Hematopoietic multipotent progenitor cell treated with erythropoietin and hydrocortisone succinate and interleukin-3 and kit ligand, for 8 days (in vitro differentiated cells): ENCODE measurements at regions not wholly inside any gene's neighbourhood (a gene's known extent, or its start where the extent isn't known, plus 50 kb on each side); places are given as distances from the start of the nearest gene placed in this dataset.

Experiments used
- DNase-seq: peaks from one replicate; pipeline ENCODE4 v3.0.0-alpha.2; 2015

GRCh38 chr4:171759274-171759673, 53.9 kb upstream of the GALNTL6 start:
- no peak for DNase-seq

- DNase-seq: no peak
Measured at GRCh38 chr4:171751538-171751937, 61.7 kb upstream of the GALNTL6 start.

- DNase-seq: no peak
Measured at GRCh38 chr4:171746418-171746817, 66.8 kb upstream of the GALNTL6 start.

- DNase-seq: no peak
Measured at GRCh38 chr4:171742436-171742835, 70.8 kb upstream of the GALNTL6 start.

DNA sequence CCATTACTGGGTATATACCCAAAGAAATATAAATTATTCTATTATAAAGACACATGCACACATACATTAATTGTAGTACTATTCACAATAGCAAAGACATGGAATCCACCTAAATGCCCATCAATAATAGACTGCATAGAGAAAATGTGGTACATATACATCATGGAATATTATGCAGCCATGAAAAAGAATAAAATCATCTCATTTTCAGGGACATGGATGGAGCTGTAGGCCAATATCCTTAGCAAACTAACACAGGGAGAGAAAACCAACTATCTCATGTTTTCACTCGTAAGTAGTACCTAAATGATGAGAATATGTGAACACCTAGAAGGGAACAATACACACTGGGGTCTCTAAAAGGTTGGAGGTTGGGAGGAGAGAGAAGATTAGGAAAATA, 86.0 kb upstream of the GALNTL6 start:
- no peak for DNase-seq

DNA sequence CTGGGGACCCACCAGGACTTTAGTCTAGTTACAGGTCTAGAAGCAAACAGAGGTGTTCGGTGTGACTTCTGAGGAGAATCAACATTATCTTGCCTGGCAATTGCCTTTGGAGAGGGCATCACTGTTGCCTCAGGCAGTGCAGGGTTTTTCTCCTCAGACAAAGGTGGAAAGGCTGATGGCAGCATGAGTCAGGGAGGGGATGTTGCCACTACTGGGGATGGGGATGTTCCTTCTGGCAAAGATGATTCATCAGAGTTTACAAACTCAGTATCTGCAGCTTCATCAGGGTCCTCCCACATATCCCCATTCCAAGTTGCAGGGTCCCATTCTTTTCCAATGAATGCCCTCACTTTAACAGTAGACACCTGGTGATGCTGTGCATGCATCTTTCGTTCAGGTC, 91.3 kb upstream of the GALNTL6 start:
- DNase-seq: no peak

DNA sequence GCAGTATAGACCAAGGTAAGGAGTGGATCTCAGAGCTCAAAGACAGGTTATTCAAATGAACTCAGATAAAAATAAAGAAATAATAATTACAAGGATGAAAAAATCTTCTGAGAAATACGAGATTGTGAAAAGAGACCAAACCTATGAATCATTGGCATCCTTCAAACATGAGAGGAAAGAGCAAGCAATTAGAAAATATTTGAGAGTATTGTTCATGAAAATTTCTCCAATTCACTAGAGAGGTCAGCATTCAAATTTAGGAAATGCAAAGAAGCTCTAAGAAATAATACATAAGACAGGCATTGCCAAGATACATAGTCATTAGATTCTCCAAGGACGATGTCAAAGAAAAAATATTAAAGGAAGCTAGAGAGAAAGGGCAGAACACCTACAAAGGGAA, 93.5 kb upstream of the GALNTL6 start:
- DNase-seq: no peak

- DNase-seq: no peak
Measured at GRCh38 chr4:171718665-171719064, 94.5 kb upstream of the GALNTL6 start.

- no peak for DNase-seq
Measured at GRCh38 chr4:171718069-171718468, 95.1 kb upstream of the GALNTL6 start.

DNA sequence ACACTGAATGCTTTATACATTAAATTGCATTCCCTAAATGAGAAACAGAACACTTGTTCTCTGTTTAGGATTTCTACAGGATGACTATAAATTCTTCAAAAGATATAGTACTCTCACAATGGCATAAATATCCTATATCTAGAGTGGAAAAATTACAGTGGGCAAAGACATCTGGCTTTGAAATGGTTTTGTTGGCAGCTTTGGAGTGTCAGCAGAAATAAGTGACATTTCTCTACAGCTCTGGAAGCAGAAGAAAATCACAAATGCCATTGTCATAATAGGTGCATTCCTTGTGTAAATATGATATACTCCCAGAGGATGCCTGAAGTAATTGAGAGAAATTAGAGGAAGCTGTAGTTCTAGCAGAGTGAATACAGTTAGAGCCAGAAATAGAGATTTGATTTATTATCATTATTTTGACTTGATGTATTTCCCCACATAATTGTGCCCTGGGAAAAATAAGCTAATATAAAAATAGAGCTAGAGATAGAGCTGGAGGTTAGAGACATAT, 95.9 kb upstream of the GALNTL6 start:
- no peak for DNase-seq

GRCh38 chr4:171715973-171716372, 97.2 kb upstream of the GALNTL6 start:
- no peak for DNase-seq

DNA sequence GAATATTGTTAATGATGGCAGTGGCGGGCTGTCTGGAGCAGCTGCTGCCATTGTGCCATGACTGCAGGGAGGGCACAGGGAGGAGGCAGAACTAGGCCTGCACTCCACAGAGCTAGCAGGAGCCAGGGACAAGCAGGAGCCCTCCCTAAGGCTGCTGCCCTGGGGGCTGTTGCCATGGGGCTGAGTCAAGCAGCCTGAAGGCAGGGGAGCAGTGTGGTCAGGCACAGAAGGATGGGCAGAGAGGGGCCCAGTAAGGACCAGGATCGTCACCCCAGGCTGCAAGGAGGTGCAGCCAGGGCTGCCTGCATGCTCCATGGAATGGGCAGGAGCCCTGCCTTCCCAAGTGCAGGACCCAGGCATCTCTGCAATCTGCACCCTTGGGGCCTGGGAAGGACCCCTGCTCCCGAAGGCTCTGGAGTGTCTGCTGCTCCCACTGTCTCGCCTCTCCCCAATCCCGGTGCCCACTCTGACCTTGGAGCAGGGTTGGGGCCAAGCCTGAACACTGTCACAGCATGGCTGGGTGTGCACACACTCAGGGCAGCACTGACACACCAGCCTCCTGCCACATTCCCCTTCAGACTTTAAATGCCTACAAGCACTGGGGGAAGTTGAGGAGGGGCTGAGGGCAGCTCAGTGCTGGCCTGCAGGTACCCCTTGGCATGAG, 98.3 kb upstream of the GALNTL6 start:
- no peak for DNase-seq

- no peak for DNase-seq
Measured at GRCh38 chr4:171710743-171711142, 102.5 kb upstream of the GALNTL6 start.

- no peak for DNase-seq
Measured at GRCh38 chr4:171676555-171677215, 136.5 kb upstream of the GALNTL6 start.

- no peak for DNase-seq
Measured at GRCh38 chr4:171674781-171675180, 138.4 kb upstream of the GALNTL6 start.

DNA sequence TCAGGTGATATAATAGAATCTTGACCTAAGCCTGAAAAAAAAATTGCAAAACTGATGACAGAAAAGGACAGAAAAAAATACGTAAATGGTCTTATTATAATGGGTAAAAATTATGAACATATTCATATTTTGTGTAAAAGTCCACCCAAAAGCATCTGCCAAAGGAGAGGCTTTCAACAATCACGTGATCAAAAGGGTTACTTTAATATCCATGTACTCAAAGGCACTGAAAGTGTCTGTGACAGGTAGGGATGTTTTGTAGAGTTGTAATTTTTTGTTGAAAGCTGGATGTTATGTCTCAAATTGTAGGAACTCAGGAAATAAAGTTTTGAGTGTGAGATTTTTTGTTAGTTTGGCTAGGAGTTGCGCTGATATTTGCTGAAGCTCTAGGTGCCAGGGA, 144.8 kb upstream of the GALNTL6 start:
- DNase-seq: no peak

DNA sequence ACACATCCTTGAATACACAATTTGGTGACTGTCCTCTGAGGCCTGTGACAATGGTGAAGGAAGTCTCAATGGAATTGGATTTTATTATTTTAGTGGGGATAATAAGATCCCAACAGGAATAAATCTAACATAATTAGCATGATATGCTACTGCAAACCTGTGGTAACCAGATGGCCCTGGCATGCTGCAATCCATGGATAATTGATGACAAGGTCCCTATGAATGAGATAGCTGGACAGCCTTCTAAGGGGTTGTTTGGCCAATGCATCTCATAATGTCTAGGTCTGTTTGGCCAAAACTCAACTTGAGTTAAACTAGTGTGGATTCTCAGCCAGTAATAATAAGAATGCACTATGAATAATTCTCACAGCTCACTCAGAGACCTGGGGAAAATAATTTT, 145.3 kb upstream of the GALNTL6 start:
- DNase-seq: no peak

DNA sequence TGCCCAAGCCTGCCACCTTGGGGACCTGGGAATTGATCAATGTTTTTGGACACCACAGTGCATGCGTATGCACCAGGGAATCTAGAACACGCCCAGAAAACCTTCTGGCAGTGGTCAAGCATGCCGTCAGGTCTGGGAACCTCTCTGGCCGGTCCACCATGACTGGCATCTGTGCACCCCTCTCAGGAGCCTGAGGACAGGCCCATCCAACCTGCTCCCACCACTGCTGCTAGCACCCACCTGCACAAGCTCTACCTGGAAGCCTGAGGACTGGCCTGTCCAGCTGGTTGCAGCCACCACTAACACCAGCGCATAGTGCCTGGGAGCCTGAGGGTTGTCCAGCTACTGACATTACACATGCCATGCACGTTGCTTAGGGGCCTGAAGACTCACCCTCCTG, 162.1 kb upstream of the GALNTL6 start:
- DNase-seq: no peak

- no peak for DNase-seq
Measured at GRCh38 chr4:171650543-171650942, 162.7 kb upstream of the GALNTL6 start.

GRCh38 chr4:171648926-171649325, 164.3 kb upstream of the GALNTL6 start:
- no peak for DNase-seq

DNA sequence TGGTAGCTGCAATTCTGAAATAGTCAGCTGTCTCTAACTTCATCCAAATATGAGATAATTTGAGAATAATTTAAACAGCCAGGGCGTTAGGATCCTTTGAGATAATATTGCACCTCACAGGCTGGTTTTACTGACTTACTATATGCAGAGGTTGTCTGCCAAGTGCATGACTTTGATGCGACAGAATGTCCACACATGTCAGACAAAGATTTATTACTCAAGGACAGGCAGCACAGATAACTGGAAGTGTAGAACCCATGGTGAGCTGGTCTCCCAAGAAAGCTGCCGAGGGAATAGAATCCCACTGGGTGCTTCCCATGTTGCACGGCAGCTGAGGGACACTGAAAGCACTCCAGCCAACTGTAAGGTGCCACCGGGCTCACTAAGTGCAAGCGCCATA, 166.2 kb upstream of the GALNTL6 start:
- no peak for DNase-seq

GRCh38 chr4:171644430-171645057, 168.7 kb upstream of the GALNTL6 start:
- no peak for DNase-seq

DNA sequence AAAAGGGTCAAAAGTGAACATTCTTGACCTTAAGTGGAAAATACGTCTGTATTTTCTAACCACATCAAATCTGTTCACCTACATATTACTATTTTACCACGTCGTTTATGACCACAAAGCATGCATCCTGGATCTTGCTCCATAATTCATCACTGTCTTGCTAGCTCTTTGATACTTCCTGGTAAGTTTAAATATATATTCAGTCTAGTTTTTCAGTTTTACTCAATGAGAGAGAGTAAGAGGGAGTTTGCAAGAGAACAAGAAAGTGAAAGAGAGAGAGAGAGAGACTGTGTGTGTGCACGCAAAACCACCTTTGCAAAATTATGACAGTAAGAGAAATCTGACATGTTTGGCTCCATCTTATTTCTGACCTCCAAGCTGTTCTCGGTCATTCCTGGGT, 173.7 kb upstream of the GALNTL6 start:
- DNase-seq: no peak

GRCh38 chr4:171636606-171637005, 176.6 kb upstream of the GALNTL6 start:
- DNase-seq: no peak
